ENCODE measurements at regions not wholly inside any gene's neighbourhood (a gene's known extent, or its start where the extent isn't known, plus 50 kb on each side); places are given as distances from the start of the nearest gene placed in this dataset.

DNA sequence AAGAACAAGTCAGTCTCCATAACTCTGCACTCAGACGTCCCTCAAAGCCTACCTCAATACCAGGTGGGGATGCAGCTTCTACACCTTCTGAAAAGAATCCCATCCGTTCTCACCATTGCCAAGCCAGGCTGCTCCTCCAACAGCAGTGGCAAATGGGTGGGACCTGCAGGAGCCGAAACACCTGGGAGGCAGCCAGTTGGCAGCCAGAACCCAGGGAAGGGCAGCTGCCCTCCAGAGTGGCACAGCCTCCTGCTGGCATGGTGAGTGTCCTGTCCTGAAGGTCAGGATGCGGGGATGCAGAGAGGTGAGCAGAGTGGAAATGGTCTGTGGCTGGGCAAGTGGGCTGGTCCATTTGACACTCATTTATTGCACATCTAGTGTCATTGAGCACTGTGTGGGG lies 210.6 kb upstream of the CDH4 start:
- CTCF ChIA-PET, result no interaction called here
- DNase-seq, result no peak
- Mint-ChIP-seq H3K9me3 (peaks cover 8% of the 10 kb centered on the region), H3K36me3 (no peaks in the 10 kb centered on the region), H3K4me1 (no peaks in the 10 kb centered on the region), H3K4me3 (no peak overlapping the region), H3K27me3 (no peaks in the 10 kb centered on the region), H3K27ac (no peak overlapping the region)

GRCh38 chr20:61042506-61043385 lies 209.3 kb upstream of the CDH4 start:
- H3K4me3 Mint-ChIP-seq, result no peak overlapping the region
- H3K36me3 Mint-ChIP-seq, result no peaks in the 10 kb centered on the region
- peaks cover 11% of the 10 kb centered on the region for H3K9me3 Mint-ChIP-seq
- H3K27me3 Mint-ChIP-seq, result no peaks in the 10 kb centered on the region
- DNase-seq, result no peak
- CTCF ChIA-PET, result no interaction called here
- no peaks in the 10 kb centered on the region for H3K4me1 Mint-ChIP-seq
- no peak overlapping the region for H3K27ac Mint-ChIP-seq

DNA sequence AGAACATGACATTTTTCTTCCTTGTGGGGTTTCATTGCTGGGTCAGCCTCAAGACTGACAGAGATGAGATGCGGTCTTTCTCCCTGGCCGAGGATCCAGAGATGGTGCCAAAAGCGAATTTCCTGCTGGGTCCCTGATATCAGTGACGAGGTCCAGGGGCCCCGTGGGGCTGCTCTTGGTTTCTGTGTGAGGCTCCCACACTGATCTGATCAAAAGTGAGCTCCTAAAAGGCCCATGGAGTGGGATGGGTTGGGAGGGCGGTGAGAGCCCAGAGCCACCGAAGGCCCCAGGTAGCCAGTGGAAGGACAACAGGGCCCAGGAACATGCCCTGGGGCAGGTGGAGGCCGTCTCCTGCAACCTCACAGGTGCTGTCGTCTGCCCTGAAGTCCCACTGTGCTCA lies 208.4 kb upstream of the CDH4 start:
- DNase-seq, result no peak
- Mint-ChIP-seq H3K9me3 (peaks cover 8% of the 10 kb centered on the region), H3K4me3 (no peak overlapping the region), H3K27me3 (no peaks in the 10 kb centered on the region), H3K27ac (no peak overlapping the region), H3K36me3 (no peaks in the 10 kb centered on the region), H3K4me1 (no peaks in the 10 kb centered on the region)
- CTCF ChIA-PET, result no interaction called here

DNA sequence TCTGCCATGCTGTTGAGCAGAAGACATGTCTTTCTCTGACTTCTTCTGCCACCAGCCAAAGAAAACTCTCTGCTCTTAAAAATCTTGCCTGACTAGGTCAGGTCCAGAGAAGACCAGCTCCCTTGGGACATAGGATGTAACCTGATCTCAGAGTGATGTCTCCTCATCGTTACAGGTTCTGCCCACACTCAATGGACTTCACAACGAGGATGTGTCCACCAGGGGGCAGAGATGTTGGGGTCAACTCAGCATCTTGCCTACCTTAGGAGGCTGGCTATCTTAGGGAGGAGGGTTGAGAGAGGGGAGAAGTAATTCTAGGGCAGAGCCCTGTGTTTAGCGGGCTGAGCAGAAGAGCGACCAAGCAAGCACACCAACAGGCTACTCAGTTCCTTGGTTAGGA lies 207.6 kb upstream of the CDH4 start:
- H3K4me1 Mint-ChIP-seq, result no peaks in the 10 kb centered on the region
- H3K36me3 Mint-ChIP-seq, result no peaks in the 10 kb centered on the region
- H3K9me3 Mint-ChIP-seq, result peaks cover 11% of the 10 kb centered on the region
- CTCF ChIA-PET, result no interaction called here
- H3K4me3 Mint-ChIP-seq, result no peak overlapping the region
- DNase-seq, result no peak
- H3K27me3 Mint-ChIP-seq, result no peaks in the 10 kb centered on the region
- H3K27ac Mint-ChIP-seq, result no peak overlapping the region

GRCh38 chr20:61045091-61045490 lies 207.0 kb upstream of the CDH4 start:
- CTCF ChIA-PET, result no interaction called here
- no peak overlapping the region for H3K4me3 Mint-ChIP-seq
- DNase-seq, result no peak
- no peaks in the 10 kb centered on the region for H3K36me3 Mint-ChIP-seq
- H3K4me1 Mint-ChIP-seq, result no peaks in the 10 kb centered on the region
- no peaks in the 10 kb centered on the region for H3K27me3 Mint-ChIP-seq
- peaks cover 11% of the 10 kb centered on the region for H3K9me3 Mint-ChIP-seq
- H3K27ac Mint-ChIP-seq, result no peak overlapping the region

DNA sequence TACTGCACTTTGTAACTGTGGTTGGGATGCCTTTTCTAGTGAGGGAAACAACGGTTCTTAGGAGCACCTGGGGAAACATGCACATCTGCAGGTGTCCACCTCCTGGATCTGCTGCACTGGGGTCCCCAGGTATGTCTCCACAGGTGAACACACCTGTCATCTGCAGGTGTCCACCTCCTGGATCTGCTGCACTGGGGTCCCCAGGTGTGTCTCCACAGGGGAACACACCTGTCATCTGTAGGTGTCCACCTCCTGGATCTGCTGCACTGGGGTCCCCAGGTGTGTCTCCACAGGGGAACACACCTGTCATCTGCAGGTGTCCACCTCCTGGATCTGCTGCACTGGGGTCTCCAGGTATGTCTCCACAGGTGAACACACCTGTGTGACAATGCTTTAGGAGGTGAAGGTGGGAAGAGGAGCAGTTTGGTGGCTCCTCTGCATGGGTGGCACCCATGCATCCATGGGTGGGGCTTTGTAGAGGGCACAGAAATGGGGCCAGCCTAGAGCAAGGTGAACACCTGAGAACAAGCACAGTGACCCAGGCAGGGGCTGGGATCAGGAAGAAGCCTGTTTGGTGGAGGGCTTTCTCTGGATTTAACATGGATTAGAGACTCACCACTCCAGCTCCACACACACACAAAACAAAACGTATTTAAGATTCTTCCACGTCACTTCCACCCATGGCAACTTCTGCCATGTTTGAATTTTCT lies 206.0 kb upstream of the CDH4 start:
- H3K9me3 Mint-ChIP-seq, result peaks cover 11% of the 10 kb centered on the region
- no peaks in the 10 kb centered on the region for H3K36me3 Mint-ChIP-seq
- no peak overlapping the region for H3K27ac Mint-ChIP-seq
- H3K4me3 Mint-ChIP-seq, result no peak overlapping the region
- no peak for DNase-seq
- CTCF ChIA-PET, result no interaction called here
- no peaks in the 10 kb centered on the region for H3K27me3 Mint-ChIP-seq
- no peaks in the 10 kb centered on the region for H3K4me1 Mint-ChIP-seq

GRCh38 chr20:61046721-61047351 lies 205.2 kb upstream of the CDH4 start:
- DNase-seq, result no peak
- CTCF ChIA-PET, result no interaction called here
- H3K27me3 Mint-ChIP-seq, result no peaks in the 10 kb centered on the region
- no peak overlapping the region for H3K27ac Mint-ChIP-seq
- no peaks in the 10 kb centered on the region for H3K36me3 Mint-ChIP-seq
- H3K9me3 Mint-ChIP-seq, result peaks cover 11% of the 10 kb centered on the region
- no peak overlapping the region for H3K4me3 Mint-ChIP-seq
- no peaks in the 10 kb centered on the region for H3K4me1 Mint-ChIP-seq

DNA sequence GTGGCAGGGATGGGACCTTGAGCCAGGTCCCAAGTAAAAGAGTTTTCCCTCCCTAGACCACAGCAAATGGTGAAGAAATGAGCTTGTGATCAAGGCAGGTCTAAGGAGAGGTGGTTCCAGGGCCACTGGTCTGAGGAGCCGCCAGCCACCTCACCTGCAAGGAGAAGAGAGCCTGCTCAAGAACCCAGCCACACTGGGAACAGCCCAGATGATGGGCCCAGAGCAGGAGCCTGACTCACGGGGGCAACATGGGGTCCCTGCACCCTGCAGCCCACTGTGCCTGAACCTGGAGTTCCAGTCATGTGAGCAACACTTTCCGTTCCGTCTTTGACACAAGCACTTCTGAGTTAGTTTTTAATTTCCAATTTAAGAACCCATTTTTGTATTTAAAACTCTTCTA lies 204.5 kb upstream of the CDH4 start:
- Mint-ChIP-seq H3K36me3 (no peaks in the 10 kb centered on the region), H3K4me3 (no peak overlapping the region), H3K4me1 (no peaks in the 10 kb centered on the region), H3K27ac (no peak overlapping the region), H3K27me3 (no peaks in the 10 kb centered on the region), H3K9me3 (peaks cover 11% of the 10 kb centered on the region)
- no peak for DNase-seq
- CTCF ChIA-PET, result no interaction called here

GRCh38 chr20:61048302-61048701 lies 203.8 kb upstream of the CDH4 start:
- Mint-ChIP-seq H3K27me3 (no peaks in the 10 kb centered on the region), H3K4me3 (no peak overlapping the region), H3K27ac (no peak overlapping the region), H3K9me3 (peaks cover 8% of the 10 kb centered on the region), H3K4me1 (no peaks in the 10 kb centered on the region), H3K36me3 (no peaks in the 10 kb centered on the region)
- no peak for DNase-seq
- CTCF ChIA-PET, result no interaction called here

- CTCF ChIA-PET, result no interaction called here
- H3K36me3 Mint-ChIP-seq, result no peaks in the 10 kb centered on the region
- H3K4me3 Mint-ChIP-seq, result no peak overlapping the region
- DNase-seq, result no peak
- no peaks in the 10 kb centered on the region for H3K27me3 Mint-ChIP-seq
- peaks cover 8% of the 10 kb centered on the region for H3K9me3 Mint-ChIP-seq
- no peaks in the 10 kb centered on the region for H3K4me1 Mint-ChIP-seq
- no peak overlapping the region for H3K27ac Mint-ChIP-seq
Observed at GRCh38 chr20:61049684-61050083, 202.4 kb upstream of the CDH4 start.

GRCh38 chr20:61050336-61050890 lies 201.6 kb upstream of the CDH4 start:
- Mint-ChIP-seq H3K27me3 (no peaks in the 10 kb centered on the region), H3K9me3 (peaks cover 8% of the 10 kb centered on the region), H3K36me3 (no peaks in the 10 kb centered on the region), H3K4me1 (no peaks in the 10 kb centered on the region), H3K4me3 (no peak overlapping the region), H3K27ac (no peak overlapping the region)
- CTCF ChIA-PET, result no interaction called here
- DNase-seq, result no peak

- Mint-ChIP-seq H3K27ac (no peak overlapping the region), H3K36me3 (no peaks in the 10 kb centered on the region), H3K4me3 (no peak overlapping the region), H3K9me3 (peaks cover 3% of the 10 kb centered on the region), H3K27me3 (no peaks in the 10 kb centered on the region), H3K4me1 (no peaks in the 10 kb centered on the region)
- CTCF ChIA-PET, result no interaction called here
- DNase-seq, result no peak
Observed at GRCh38 chr20:61052195-61052750, 199.8 kb upstream of the CDH4 start.

GRCh38 chr20:61052776-61053442 lies 199.2 kb upstream of the CDH4 start:
- H3K4me3 Mint-ChIP-seq, result no peak overlapping the region
- H3K27ac Mint-ChIP-seq, result no peak overlapping the region
- no peak for DNase-seq
- H3K9me3 Mint-ChIP-seq, result peaks cover 3% of the 10 kb centered on the region
- no peaks in the 10 kb centered on the region for H3K36me3 Mint-ChIP-seq
- H3K4me1 Mint-ChIP-seq, result no peaks in the 10 kb centered on the region
- CTCF ChIA-PET, result no interaction called here
- H3K27me3 Mint-ChIP-seq, result no peaks in the 10 kb centered on the region

- CTCF ChIA-PET, result no interaction called here
- H3K4me1 Mint-ChIP-seq, result no peaks in the 10 kb centered on the region
Observed at GRCh38 chr20:61053487-61053886, 198.6 kb upstream of the CDH4 start.

More at GRCh38 chr20:61053487-61053886, 198.6 kb upstream of the CDH4 start:
- no peak overlapping the region for H3K27ac Mint-ChIP-seq
- no peaks in the 10 kb centered on the region for H3K36me3 Mint-ChIP-seq
- no peak for DNase-seq
- H3K27me3 Mint-ChIP-seq, result no peaks in the 10 kb centered on the region
- H3K9me3 Mint-ChIP-seq, result peaks cover 3% of the 10 kb centered on the region
- no peak overlapping the region for H3K4me3 Mint-ChIP-seq

Measured in activated naive CD4-positive, alpha-beta T cell treated with anti-CD3 and anti-CD28 coated beads, Interleukin-2, amount 10 ng/mL, durations not matched to agents 7 days and 5 days (primary cell).